Gastroesophageal sphincter (tissue), 4 donors: ENCODE measurements at regions not wholly inside any gene's neighbourhood (a gene's known extent, or its start where the extent isn't known, plus 50 kb on each side); places are given as distances from the start of the nearest gene placed in this dataset.

ENCODE experiments used
- ATAC-seq: fragments of 150-250 bp; one replicate; pipeline ENCODE4 v1.9.1; 2016; ENCODE audit warnings: mild to moderate bottlenecking, moderate library complexity
- H3K27ac ChIP-seq, 4 donors: fragments of 200-600 bp; sonication (generic) in 3 of 4; 1 replicate in 3 of 4; 2 replicates in 1 of 4; pipeline ENCODE4 v1.5.1; 2016 to 2019
- H3K27me3 ChIP-seq: fragments of 200-600 bp; sonication (generic); one replicate; pipeline ENCODE4 v1.5.1; 2019
- H3K36me3 ChIP-seq, 2 donors: fragments of 200-600 bp; sonication (generic); one replicate each; pipeline ENCODE4 v1.5.1; 2019; ENCODE audit warnings: control low read depth in 1 of 2
- H3K4me1 ChIP-seq, 3 donors: fragments of 200-600 bp; sonication (generic); 1 replicate in 2 of 3; 2 replicates in 1 of 3; pipeline ENCODE4 v1.5.1; 2016 to 2019; ENCODE audit warnings: control low read depth in 2 of 3
- H3K4me3 ChIP-seq, 2 donors: fragments of 200-600 bp; sonication (generic); one replicate each; pipeline ENCODE4 v1.5.1; 2019; ENCODE audit warnings: mild to moderate bottlenecking in 1 of 2, moderate library complexity in 1 of 2
- H3K9me3 ChIP-seq, 3 donors: fragments of 200-600 bp; sonication (generic); one replicate each; pipeline ENCODE4 v1.5.1; 2017 to 2019; ENCODE audit warnings: control low read depth in 2 of 3
- CTCF ChIP-seq, 4 experiments: fragments of 200-600 bp in 2 of 4; fragments of 450-650 bp in 2 of 4; sonication (generic) in 1 of 4; IDR thresholded peaks; one replicate each; pipeline ENCODE4 v1.5.1; 2017 to 2019; ENCODE audit warnings: antibody characterized with exemption in 4 of 4, mild to moderate bottlenecking in 2 of 4, moderate library complexity in 2 of 4
- EP300 ChIP-seq: sonication (generic); formaldehyde crosslinking; IDR thresholded peaks from one replicate; pipeline ENCODE4 v1.6.1; 2017; ENCODE audit warnings: antibody characterized with exemption, mild to moderate bottlenecking
- POLR2A ChIP-seq, 2 donors: fragments of 450-650 bp; IDR thresholded peaks; one replicate each; pipeline ENCODE4 v1.6.1; 2017; ENCODE audit warnings: antibody characterized with exemption in 2 of 2, mild to moderate bottlenecking in 2 of 2, moderate library complexity in 1 of 2
- POLR2AphosphoS5 ChIP-seq: sonication (generic); formaldehyde crosslinking; IDR thresholded peaks from one replicate; pipeline ENCODE4 v1.6.1; 2017; ENCODE audit warnings: antibody characterized with exemption
- WGBS, 2 donors: methylation state at CpG; one replicate each; pipeline ENCODE4 v1.1.5; 2018; ENCODE audit warnings: low coverage in 1 of 2; 5-methylcytosine and 5-hydroxymethylcytosine counted together

GRCh38 chrX:115939636-115940160 lies 230.8 kb upstream of the AGTR2 start:
- no peak overlapping the region for H3K4me3 ChIP-seq
- peaks cover 0 to 25% of the 10 kb centered on the region in 2 donors for H3K36me3 ChIP-seq
- peaks cover 0 to 18% (median 0%) of the 10 kb centered on the region in 3 donors for H3K9me3 ChIP-seq
- no peak overlapping the region for H3K27ac ChIP-seq
- no peak for ATAC-seq
- TF ChIP-seq POLR2AphosphoS5, result no peak
- WGBS, 2 donors, result 95% methylated on average over 2 of the region's 2 CpGs; no CpG with 5 or more reads in 1 of the 2 donors
- H3K4me1 ChIP-seq, result peaks cover 0 to 4% (median 0%) of the 10 kb centered on the region in 3 donors
- no peaks in the 10 kb centered on the region for H3K27me3 ChIP-seq

GRCh38 chrX:115940348-115940747 lies 230.2 kb upstream of the AGTR2 start:
- H3K27ac ChIP-seq, result no peak overlapping the region
- H3K4me1 ChIP-seq, result peaks cover 0 to 4% (median 0%) of the 10 kb centered on the region in 3 donors
- no peaks in the 10 kb centered on the region for H3K27me3 ChIP-seq
- WGBS, 2 donors, result 79 to 88% methylated on average over 1 to 2 of the region's 2 CpGs
- TF ChIP-seq CTCF (IDR thresholded peaks at IDR 0.05) (no peak), POLR2AphosphoS5 (no peak), POLR2A (IDR thresholded peaks at IDR 0.05) (no peak), EP300 (no peak)
- peaks cover 0 to 12% (median 0%) of the 10 kb centered on the region in 3 donors for H3K9me3 ChIP-seq
- peaks cover 0 to 18% of the 10 kb centered on the region in 2 donors for H3K36me3 ChIP-seq
- H3K4me3 ChIP-seq, result no peak overlapping the region
- peak; percentile 14 for ATAC-seq

GRCh38 chrX:115940888-115941332 lies 229.6 kb upstream of the AGTR2 start:
- Histone ChIP-seq H3K36me3 (peaks cover 0 to 13% of the 10 kb centered on the region in 2 donors), H3K27ac (peak overlapping the region in 2 of 4 donors; percentile 36 to 37), H3K27me3 (no peaks in the 10 kb centered on the region), H3K4me1 (peaks cover 0 to 4% (median 0%) of the 10 kb centered on the region in 3 donors), H3K4me3 (no peak overlapping the region), H3K9me3 (peaks cover 0 to 7% (median 0%) of the 10 kb centered on the region in 3 donors)
- 89% methylated on average over 5 of the region's 7 CpGs; no CpG with 5 or more reads in 1 of the 2 donors for WGBS, 2 donors
- ATAC-seq, result peak; percentile 91
- TF ChIP-seq EP300 (no peak), CTCF (IDR thresholded peaks at IDR 0.05) (peak in 2 of 4 experiments; percentile 21 to 64), POLR2A (IDR thresholded peaks at IDR 0.05) (no peak), POLR2AphosphoS5 (no peak)

- 63 to 100% methylated on average over 1 of the region's 3 CpGs for WGBS, 2 donors
- H3K9me3 ChIP-seq, result peaks cover 0 to 4% (median 0%) of the 10 kb centered on the region in 3 donors
- no peak for ATAC-seq
- H3K27ac ChIP-seq, result no peak overlapping the region
- H3K4me3 ChIP-seq, result no peak overlapping the region
- H3K36me3 ChIP-seq, result peaks cover 0 to 8% of the 10 kb centered on the region in 2 donors
- H3K4me1 ChIP-seq, result peaks cover 0 to 4% (median 0%) of the 10 kb centered on the region in 3 donors
- no peaks in the 10 kb centered on the region for H3K27me3 ChIP-seq
- TF ChIP-seq POLR2A (IDR thresholded peaks at IDR 0.05) (no peak), CTCF (IDR thresholded peaks at IDR 0.05) (no peak), EP300 (no peak), POLR2AphosphoS5 (no peak)
Measured at GRCh38 chrX:115941388-115941787, 229.2 kb upstream of the AGTR2 start.

- H3K27ac ChIP-seq, result no peak overlapping the region
- no peaks in the 10 kb centered on the region for H3K4me1 ChIP-seq
- WGBS, 2 donors, result 90 to 95% methylated on average over 2 to 8 of the region's 16 CpGs
- H3K27me3 ChIP-seq, result no peaks in the 10 kb centered on the region
- no peaks in the 10 kb centered on the region for H3K9me3 ChIP-seq
- no peak overlapping the region for H3K4me3 ChIP-seq
- no peaks in the 10 kb centered on the region for H3K36me3 ChIP-seq
- ATAC-seq, result no peak
- TF ChIP-seq EP300 (no peak), CTCF (IDR thresholded peaks at IDR 0.05) (no peak), POLR2A (IDR thresholded peaks at IDR 0.05) (no peak), POLR2AphosphoS5 (no peak)
Measured at GRCh38 chrX:115946059-115946458, 224.5 kb upstream of the AGTR2 start.
